ENCODE measurements at regions not wholly inside any gene's neighbourhood (a gene's known extent, or its start where the extent isn't known, plus 50 kb on each side); places are given as distances from the start of the nearest gene placed in this dataset.
"Not testable (repeated sequence)": the region's sequence is repeated elsewhere in the genome, so short reads cannot be mapped to it uniquely, and the experiment has no call there.

DNA sequence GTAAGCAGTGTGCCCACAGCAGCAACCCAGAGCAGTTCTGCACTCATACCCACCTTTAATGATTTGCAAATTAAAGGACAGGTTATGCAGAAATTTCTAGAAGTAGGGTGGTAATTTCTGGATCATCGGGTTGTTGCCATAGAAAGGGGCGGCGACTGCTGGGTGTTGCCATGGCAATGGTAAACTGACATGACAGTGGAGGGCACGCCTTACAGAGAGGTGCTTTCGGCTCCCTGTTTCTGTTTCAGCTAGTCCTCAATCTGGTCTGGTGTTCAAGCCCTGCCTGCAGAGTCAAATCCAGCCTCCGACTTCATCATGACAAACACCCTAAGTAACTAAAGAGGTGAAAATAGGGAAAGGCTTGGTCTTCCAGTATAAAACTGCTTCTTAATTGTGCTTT is 667.7 kb downstream of the SOCS6 start:
- DNase-seq: no peak

DNA sequence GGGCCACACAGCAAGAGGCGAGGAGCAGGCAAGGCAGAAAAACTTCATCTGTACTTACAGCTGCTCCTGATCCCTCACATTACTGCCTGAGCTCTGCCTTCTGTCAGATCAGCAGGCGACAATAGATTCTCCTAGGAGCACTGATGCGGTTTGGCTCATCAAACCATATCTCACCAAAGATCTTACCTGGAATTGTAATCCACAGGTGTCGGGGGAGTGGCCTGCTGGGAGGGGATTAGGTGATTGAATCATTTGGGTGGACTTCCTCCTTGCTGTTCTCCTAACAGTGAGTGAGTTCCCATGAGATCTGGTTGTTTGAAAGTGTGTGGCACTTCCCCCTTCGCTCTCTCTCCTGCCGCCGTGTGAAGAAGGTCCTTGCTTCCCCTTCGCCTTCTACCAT is 647.3 kb downstream of the SOCS6 start:
- DNase-seq: no peak

- no peak for DNase-seq
These were observed 643.3 kb downstream of the SOCS6 start for GRCh38 chr18:70931942-70932814.

DNA sequence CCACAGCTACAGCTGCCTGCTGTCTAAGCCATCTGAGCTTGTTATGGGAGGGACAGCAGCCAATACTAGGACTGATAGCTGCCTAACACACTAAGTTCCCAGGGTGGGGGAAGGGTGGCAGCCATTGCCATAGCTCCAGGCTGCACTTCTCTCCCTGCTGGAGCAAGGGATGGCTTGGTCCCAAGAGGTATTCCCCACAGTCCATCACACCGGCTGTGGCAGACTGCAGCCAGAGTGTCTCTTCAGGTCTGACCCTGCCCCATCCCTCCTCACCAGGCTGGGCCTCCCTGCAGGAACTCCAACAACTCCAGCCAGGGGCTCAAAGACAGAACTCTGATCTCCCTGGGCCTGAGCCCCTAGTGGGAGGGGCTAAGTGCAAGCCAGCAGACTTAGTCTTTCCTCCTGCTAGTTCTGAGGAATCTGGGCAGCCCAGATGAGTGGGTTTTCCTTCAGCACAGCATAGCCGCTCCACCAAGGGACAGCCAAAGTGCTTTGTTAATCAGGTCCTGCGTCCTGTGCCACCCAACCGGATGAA is 632.1 kb downstream of the SOCS6 start:
- DNase-seq: no peak

DNA sequence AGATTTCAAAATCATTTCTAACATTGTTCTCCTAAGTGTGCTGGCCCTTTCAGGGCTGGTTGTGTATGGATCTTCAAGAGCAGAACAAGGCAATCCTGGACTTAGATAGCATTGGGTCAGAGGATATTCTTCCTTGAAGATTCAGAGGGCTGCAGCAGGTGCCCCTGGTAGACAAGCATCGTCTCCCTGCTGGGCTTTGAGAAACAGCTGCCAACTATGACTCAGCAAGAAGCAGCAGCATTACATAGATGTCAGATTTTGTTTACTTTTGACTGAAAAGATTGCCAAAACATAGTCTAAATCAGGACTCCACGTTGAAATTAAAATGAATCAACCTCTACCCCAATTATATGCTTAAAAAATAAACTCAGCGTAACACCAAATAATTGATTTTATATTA is 618.8 kb downstream of the SOCS6 start:
- DNase-seq: no peak

DNA sequence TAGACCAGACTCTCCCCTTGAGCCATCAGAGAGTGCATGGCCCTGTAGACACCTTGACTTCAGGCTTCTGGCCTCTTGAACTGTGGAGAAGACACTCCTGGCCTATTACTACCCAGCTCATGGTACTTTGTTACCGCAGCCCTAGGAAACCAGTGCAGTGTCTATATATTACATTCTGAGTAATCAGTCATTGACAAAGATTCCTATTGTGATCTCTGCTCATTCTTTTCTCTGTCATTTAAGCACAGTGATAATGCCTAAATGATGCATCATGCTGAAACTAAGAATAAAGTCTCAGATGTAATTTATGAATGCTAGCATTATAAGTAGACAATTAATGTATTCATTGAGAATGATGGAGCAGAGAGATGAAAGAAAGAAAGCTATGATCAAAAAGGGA is 603.5 kb downstream of the SOCS6 start:
- no peak for DNase-seq

DNA sequence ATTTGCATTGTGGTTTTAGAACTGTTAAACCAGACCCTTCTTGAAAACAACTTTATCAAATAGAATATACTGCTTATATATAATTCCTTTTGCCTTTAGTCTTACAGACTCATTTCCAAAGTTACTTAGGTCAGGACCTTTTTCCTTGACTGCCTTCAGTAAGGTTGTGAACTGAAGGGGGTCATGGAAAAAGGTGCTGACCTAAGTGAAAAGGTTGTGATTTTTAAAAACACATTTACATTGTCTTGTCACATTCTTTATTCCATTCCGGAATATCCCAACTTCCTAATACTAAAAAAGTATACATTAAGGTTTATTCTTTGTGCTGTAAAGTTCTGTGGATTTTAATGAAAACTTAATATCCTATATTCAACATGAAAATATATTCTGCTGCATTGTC is 581.4 kb downstream of the SOCS6 start:
- no peak for DNase-seq

DNA sequence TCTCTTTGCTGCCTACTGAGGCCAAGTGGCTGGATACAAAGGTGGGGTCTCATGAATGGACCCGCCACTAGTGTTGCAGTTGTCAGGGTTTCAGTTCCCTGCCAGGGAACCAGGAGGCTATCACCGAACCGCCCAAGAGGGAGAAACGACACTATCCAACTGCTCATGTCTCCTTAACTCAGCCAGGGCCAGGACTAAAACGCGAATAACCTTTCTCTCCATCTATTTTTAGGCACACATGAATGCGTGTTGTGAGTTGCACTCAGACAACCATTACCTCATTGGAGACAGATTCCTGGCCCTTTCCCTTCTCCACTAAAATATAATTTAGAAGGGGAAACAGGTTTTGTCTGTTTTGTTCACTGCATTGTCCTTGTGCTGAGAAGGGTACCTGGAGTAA is 559.5 kb downstream of the SOCS6 start:
- no peak for DNase-seq

DNA sequence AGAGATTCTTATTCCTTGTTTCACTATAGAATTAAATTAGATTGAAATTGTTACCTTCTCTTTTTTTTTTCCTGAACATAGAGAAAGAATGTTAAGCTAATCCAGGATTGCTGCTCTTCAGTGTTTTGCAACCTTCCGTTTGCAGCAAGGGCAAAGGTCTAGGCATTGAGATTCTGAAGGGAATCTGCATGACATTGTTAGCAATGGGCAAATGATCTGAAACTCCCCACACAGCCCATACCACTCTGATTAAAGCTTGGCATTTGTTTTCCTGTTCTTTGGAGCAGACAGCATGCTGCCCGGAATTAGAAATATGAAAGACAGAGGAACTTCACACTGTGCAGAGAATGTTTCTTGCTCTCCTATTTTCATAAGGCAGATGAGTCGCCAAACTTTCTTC is 551.8 kb downstream of the SOCS6 start:
- DNase-seq: no peak

DNA sequence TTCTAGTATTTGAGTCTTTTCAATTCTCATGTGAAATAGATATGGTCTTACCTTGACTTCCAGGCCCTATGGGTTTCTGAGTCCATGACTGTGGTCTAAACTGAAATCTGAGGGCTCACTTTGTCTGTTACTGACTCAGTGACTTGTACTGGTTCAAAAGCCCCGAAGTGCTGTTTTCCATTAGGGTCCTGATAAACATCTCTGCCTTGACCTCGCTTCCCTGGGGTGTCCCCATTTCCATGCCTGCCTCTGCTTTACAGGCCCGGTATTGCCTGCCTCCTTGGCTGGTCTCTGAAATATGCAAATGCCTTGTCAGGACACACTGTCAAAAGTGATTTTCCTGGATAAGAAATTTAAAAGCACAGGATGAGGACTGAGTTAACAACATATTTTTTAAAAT is 538.8 kb downstream of the SOCS6 start:
- DNase-seq: no peak

- no peak for DNase-seq
These were observed 537.7 kb downstream of the SOCS6 start for GRCh38 chr18:70826571-70826970.

GRCh38 chr18:70822691-70823090 is 533.8 kb downstream of the SOCS6 start:
- no peak for DNase-seq

GRCh38 chr18:70822117-70822516 is 533.3 kb downstream of the SOCS6 start:
- DNase-seq: no peak

- DNase-seq: no peak
These were observed 519.7 kb downstream of the SOCS6 start for GRCh38 chr18:70808481-70809056.

DNA sequence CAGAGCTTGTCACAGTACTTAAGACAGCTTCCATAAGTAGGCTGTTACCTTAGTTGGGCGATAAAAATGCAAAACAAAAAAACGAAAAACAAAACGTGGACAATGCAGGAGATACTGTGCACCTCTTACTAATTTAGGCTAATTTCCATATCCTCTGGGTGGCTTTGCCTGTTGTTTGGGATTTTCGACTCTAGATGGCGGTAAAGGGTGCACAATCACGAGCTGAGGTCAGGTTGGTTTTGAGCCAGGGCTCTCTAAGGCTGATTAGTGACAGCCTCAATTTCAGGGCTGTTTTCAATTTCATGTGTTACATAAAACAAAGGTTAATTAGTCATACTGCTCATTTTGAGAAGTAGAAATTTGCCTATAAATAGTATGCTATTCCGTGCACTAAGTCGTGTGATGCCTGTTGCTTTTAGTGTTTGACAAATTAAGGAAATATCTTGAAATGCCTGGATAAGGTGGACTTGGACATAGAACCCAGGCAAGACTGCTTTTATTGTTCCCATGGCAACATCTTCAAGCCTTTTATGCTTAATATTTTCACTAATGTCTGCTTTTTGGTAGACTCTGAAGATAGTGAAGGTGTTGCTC is 493.1 kb downstream of the SOCS6 start:
- DNase-seq: peak; percentile 78

DNA sequence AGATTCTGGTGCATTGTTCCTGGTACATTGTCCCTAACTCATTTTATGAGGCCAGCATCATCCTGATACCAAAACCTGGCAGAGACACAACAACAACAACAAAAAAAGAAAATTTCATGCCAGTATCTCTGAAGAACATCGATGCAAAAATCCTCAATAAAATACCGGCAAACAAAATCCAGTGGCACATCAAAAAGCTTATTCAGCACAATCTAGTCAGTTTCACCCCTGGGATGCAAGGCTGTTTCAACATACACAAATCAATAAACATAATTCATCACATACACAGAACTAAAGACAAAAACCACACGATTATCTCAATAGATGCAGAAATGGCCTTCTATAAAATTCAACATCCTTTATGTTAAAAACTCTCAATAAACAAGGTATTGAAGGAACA is 477.4 kb downstream of the SOCS6 start:
- DNase-seq: not testable (repeated sequence)

DNA sequence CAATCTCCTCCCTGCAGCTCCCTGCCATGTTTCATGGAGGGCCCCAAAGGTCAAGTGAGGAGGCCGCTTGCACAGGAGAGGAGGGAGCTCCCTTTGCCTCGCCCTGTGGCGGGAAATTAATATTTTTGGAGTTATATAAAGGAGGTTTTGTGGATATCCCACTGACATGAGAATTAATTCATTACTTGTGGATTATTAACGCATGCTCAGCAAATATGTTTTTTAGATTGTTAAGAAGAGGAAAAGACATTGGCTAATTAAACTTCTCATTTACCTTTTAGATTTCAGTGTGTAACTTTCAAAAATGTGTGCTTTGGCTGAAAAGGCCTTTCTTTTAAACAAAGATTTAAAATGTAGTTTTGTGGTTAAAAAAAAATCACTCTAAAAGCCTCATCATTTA is 474.0 kb downstream of the SOCS6 start:
- no peak for DNase-seq

- DNase-seq: no peak
These were observed 469.9 kb downstream of the SOCS6 start for GRCh38 chr18:70758780-70759179.

- no peak for DNase-seq
These were observed 465.6 kb downstream of the SOCS6 start for GRCh38 chr18:70754486-70754885.

DNA sequence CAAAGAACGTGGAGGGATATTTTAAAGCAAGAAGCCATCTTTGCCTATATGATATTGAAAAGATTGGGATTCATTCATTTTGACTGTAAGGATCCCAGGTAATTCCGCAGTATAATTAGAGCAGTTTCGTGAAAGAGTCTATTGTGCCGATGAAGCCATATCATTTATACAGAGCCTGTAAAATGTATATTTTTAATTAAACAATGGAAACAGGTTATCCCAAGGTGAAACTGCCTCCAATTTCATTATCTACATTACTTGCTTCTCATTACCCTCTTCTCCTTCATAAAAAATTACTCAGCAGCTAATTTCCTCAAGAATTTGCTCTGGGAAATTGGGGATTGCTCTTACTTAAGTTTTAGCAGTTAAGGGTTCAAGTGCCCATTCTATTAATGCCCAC is 444.1 kb downstream of the SOCS6 start:
- no peak for DNase-seq

GRCh38 chr18:70732188-70732587 is 443.3 kb downstream of the SOCS6 start:
- DNase-seq: no peak

- no peak for DNase-seq
These were observed 431.8 kb downstream of the SOCS6 start for GRCh38 chr18:70720607-70721006.

DNA sequence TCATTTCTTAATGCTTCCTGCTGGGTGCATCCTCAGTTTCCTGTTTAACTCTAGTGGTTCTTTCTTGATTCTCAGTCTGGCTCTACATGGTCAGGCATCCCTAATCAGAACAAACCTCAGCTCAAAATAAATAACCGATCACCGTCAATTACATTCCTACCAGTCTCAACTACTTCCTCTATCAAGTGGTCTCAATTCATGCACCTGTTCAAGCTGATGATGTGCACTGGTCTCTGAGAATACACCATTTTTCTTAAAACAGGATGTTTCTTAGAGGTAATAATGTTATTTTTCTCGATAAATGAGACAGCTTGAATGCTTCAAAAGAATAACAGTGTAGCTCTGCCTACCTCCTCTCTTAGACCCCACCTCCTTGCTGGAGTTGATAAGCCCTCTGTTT is 420.9 kb downstream of the SOCS6 start:
- no peak for DNase-seq

DNA sequence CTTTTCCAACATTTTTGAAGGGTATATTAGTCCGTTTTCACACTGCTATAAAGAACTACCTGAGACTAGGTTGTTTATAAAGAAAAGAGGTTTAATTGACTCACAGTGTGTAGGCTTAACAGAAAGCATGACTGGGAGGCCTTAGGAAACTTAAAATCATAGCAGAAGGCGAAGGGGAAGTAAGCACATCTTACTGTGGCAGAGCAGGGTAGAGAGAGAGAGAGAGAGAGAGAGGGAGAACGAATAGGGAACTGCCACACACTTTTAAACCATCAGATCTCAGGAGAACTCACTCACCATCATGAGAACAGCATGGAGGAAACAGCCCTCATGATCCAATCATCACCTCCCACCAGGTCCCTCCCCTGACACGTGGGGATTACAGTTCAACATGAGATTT is 420.3 kb downstream of the SOCS6 start:
- no peak for DNase-seq

Data from activated effector memory CD4-positive, alpha-beta T cell treated with anti-CD3 and anti-CD28 coated beads, Interleukin-2, amount 50 U/mL, for 16 hours (primary cell).